ENCODE measurements at regions not wholly inside any gene's neighbourhood (a gene's known extent, or its start where the extent isn't known, plus 50 kb on each side); places are given as distances from the start of the nearest gene placed in this dataset.

DNA sequence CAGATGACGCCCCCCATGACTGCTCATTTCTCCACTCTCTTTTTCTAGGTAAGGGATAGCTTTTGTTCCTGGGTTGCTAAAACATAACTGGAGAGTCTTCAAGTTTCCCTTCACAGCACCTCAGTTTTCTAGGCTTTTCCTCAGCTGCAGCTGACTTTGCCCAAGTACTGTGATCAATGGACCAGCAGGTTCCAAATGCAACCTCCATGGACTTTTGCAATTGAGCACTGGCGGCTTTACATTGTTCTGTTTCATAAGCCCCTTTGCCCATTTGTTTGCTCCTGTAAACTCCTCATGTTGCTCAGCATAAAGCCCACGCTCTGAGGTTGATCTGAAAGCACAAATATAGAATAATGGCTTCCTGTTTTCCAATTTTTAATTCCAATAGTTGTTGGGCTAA, 291.6 kb downstream of the IRS1 start:
- peaks cover 6% of the 10 kb centered on the region for H3K4me1 ChIP-seq (ENCODE audit: insufficient read depth, low read length)
- H3K27ac ChIP-seq (ENCODE audit: extremely low read length, insufficient read depth, low read length), result no peak overlapping the region
- TF ChIP-seq ZMYM4 (CRISPR knock-in tag; IDR thresholded peaks at IDR 0.05) (peak; percentile 61), SOX5 (CRISPR knock-in tag; IDR thresholded peaks at IDR 0.05; ENCODE audit: borderline replicate concordance) (0 out of 2 replicates have a peak, but pooled peaks have one; percentile 13), ZNF205 (CRISPR knock-in tag; IDR thresholded peaks at IDR 0.05) (no peak), SOX13 (IDR thresholded peaks at IDR 0.05) (no peak), SOX13 (CRISPR knock-in tag; conservative IDR thresholded peaks at IDR 0.05 in 1 of 2, IDR thresholded peaks at IDR 0.05 in 1 of 2) (0 out of 4 replicates have a peak, but pooled peaks of 1 of the 2 experiments have one; percentile 26), SP140L (CRISPR knock-in tag; IDR thresholded peaks at IDR 0.05; ENCODE audit: borderline replicate concordance) (no peak), KLF11 (CRISPR knock-in tag; IDR thresholded peaks at IDR 0.05) (no peak), ZNF644 (CRISPR knock-in tag; IDR thresholded peaks at IDR 0.05; ENCODE audit: low read depth) (0 out of 2 replicates have a peak, but pooled peaks have one; percentile 39), ZSCAN21 (CRISPR knock-in tag; IDR thresholded peaks at IDR 0.05; ENCODE audit: borderline replicate concordance) (no peak), HNF4A (CRISPR knock-in tag; IDR thresholded peaks at IDR 0.05) (peak; percentile 33; the same call in 1 of the 2 replicates)
- TF ChIP-seq, protein P1, sequence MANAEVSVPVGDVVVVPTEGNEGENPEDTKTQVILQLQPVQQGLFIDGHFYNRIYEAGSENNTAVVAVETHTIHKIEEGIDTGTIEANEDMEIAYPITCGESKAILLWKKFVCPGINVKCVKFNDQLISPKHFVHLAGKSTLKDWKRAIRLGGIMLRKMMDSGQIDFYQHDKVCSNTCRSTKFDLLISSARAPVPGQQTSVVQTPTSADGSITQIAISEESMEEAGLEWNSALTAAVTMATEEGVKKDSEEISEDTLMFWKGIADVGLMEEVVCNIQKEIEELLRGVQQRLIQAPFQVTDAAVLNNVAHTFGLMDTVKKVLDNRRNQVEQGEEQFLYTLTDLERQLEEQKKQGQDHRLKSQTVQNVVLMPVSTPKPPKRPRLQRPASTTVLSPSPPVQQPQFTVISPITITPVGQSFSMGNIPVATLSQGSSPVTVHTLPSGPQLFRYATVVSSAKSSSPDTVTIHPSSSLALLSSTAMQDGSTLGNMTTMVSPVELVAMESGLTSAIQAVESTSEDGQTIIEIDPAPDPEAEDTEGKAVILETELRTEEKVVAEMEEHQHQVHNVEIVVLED (CRISPR knock-in tag; IDR thresholded peaks at IDR 0.05; ENCODE audit: borderline replicate concordance), result no peak
- TF ChIP-seq, protein P2, sequence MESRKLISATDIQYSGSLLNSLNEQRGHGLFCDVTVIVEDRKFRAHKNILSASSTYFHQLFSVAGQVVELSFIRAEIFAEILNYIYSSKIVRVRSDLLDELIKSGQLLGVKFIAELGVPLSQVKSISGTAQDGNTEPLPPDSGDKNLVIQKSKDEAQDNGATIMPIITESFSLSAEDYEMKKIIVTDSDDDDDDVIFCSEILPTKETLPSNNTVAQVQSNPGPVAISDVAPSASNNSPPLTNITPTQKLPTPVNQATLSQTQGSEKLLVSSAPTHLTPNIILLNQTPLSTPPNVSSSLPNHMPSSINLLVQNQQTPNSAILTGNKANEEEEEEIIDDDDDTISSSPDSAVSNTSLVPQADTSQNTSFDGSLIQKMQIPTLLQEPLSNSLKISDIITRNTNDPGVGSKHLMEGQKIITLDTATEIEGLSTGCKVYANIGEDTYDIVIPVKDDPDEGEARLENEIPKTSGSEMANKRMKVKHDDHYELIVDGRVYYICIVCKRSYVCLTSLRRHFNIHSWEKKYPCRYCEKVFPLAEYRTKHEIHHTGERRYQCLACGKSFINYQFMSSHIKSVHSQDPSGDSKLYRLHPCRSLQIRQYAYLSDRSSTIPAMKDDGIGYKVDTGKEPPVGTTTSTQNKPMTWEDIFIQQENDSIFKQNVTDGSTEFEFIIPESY (CRISPR knock-in tag; IDR thresholded peaks at IDR 0.05), result peak; percentile 90
- POLR2A ChIA-PET, result no interaction called here
- DNase-seq (ENCODE audit: low spot score) (no peak), FAIRE-seq (no peak), ATAC-seq (peak; percentile 31; the same call in 2 of the 3 replicates)
- in situ Hi-C loops (cut with HindIII; ENCODE audit: extremely low pct_ligation_motif_present, low pct_unique_long_range_greater_than_20kb) (no loop called here), intact Hi-C loops (cut with micrococcal nuclease; ENCODE audit: unreplicated experiment) (no loop called here)
- no peak overlapping the region for H3K4me2 ChIP-seq (ENCODE audit: low read depth, low read length)
- no peaks in the 10 kb centered on the region for H4K20me1 ChIP-seq (ENCODE audit: insufficient read depth, low read length)
- H3K4me3 ChIP-seq (replicated peaks in 1 of 3; ENCODE audit: insufficient read depth in 1 of 3, low read depth in 2 of 3, low read length in 3 of 3), result no peak overlapping the region
- no peak overlapping the region for H2AFZ ChIP-seq (ENCODE audit: low read length)
- no TSS peak for BruUV-seq (replicated peaks)
- H3K36me3 ChIP-seq (replicated peaks in 1 of 2; ENCODE audit: control insufficient read depth in 1 of 2, insufficient read depth in 2 of 2, low read length in 2 of 2), result no peaks in the 10 kb centered on the region
- CTCF ChIA-PET (ENCODE audit: low intra/inter-chr PET ratio, low total read pairs), result no interaction called here
- no peaks in the 10 kb centered on the region for H3K79me2 ChIP-seq (ENCODE audit: insufficient read depth, low read length)
- no peaks in the 10 kb centered on the region for H3K9me3 ChIP-seq (ENCODE audit: low read length)
- H3K27me3 ChIP-seq (ENCODE audit: control insufficient read depth in 1 of 2, insufficient read depth in 2 of 2, low read length in 2 of 2), result no peaks in the 10 kb centered on the region
- WGBS (ENCODE audit: low lambda C conversion rate), result 75% methylated on average over 3 of the region's 3 CpGs
- H3K9ac ChIP-seq (ENCODE audit: insufficient read depth, low read depth, low read length), result no peak overlapping the region
